Endothelial cell (in vitro differentiated cells): ENCODE measurements at regions not wholly inside any gene's neighbourhood (a gene's known extent, or its start where the extent isn't known, plus 50 kb on each side); places are given as distances from the start of the nearest gene placed in this dataset.

Experiments used
- DNase-seq: peaks from one replicate; pipeline ENCODE4 v3.0.0; 2021; ENCODE audit warnings: low spot score
- H3K27ac Mint-ChIP-seq: one replicate; pipeline ENCODE4 v1.8.0; 2021; ENCODE audit warnings: mixed read lengths, inconsistent platforms; ENCODE audit not compliant: unreplicated experiment
- H3K27me3 Mint-ChIP-seq: one replicate; pipeline ENCODE4 v1.8.0; 2021; ENCODE audit warnings: mild to moderate bottlenecking, moderate library complexity, mixed read lengths, inconsistent platforms; ENCODE audit not compliant: unreplicated experiment
- H3K36me3 Mint-ChIP-seq: one replicate; pipeline ENCODE4 v1.8.0; 2021; ENCODE audit warnings: mild to moderate bottlenecking, low read depth, mixed read lengths, inconsistent platforms; ENCODE audit not compliant: unreplicated experiment
- H3K4me1 Mint-ChIP-seq: one replicate; pipeline ENCODE4 v1.8.0; 2021; ENCODE audit warnings: mild to moderate bottlenecking, mixed read lengths, inconsistent platforms; ENCODE audit not compliant: unreplicated experiment
- H3K4me3 Mint-ChIP-seq: one replicate; pipeline ENCODE4 v1.8.0; 2021; ENCODE audit warnings: mild to moderate bottlenecking, mixed read lengths, inconsistent platforms; ENCODE audit not compliant: unreplicated experiment
- H3K9me3 Mint-ChIP-seq: one replicate; pipeline ENCODE4 v1.8.0; 2021; ENCODE audit warnings: mixed read lengths, inconsistent platforms; ENCODE audit not compliant: unreplicated experiment
- TF ChIP-seq, protein P1 (sequence below): fragments of 200-600 bp; sonication (generic); IDR thresholded peaks from one replicate; pipeline ENCODE4 v1.5.0; 2021; ENCODE audit warnings: antibody characterized with exemption; ENCODE audit not compliant: unreplicated experiment

DNA sequence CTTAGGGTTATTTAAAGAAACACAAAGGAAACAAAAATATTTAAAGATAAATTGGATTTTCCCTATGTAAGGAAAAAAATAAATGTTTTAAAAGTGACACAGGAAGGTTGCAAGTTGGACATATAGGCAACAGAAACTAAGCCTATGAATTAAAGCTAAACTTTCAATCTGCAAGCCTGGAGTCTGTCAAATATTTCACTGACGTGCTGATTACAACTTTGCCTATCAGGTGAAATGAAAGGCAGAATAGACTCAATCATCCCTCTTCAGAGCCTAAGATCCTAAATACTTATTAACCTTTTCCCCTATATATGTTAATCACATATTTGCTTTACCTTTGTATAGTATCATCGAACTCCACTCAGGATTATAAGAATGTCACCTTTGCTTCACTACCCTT is 1068.0 kb upstream of the ALCAM start:
- TF ChIP-seq, protein P1, sequence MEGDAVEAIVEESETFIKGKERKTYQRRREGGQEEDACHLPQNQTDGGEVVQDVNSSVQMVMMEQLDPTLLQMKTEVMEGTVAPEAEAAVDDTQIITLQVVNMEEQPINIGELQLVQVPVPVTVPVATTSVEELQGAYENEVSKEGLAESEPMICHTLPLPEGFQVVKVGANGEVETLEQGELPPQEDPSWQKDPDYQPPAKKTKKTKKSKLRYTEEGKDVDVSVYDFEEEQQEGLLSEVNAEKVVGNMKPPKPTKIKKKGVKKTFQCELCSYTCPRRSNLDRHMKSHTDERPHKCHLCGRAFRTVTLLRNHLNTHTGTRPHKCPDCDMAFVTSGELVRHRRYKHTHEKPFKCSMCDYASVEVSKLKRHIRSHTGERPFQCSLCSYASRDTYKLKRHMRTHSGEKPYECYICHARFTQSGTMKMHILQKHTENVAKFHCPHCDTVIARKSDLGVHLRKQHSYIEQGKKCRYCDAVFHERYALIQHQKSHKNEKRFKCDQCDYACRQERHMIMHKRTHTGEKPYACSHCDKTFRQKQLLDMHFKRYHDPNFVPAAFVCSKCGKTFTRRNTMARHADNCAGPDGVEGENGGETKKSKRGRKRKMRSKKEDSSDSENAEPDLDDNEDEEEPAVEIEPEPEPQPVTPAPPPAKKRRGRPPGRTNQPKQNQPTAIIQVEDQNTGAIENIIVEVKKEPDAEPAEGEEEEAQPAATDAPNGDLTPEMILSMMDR = no peak
- H3K9me3 Mint-ChIP-seq = no peaks in the 10 kb centered on the region
- no peak for DNase-seq
- no peaks in the 10 kb centered on the region for H3K27me3 Mint-ChIP-seq
- H3K4me1 Mint-ChIP-seq = no peaks in the 10 kb centered on the region
- no peak overlapping the region for H3K27ac Mint-ChIP-seq
- no peak overlapping the region for H3K4me3 Mint-ChIP-seq
- H3K36me3 Mint-ChIP-seq = no peaks in the 10 kb centered on the region

DNA sequence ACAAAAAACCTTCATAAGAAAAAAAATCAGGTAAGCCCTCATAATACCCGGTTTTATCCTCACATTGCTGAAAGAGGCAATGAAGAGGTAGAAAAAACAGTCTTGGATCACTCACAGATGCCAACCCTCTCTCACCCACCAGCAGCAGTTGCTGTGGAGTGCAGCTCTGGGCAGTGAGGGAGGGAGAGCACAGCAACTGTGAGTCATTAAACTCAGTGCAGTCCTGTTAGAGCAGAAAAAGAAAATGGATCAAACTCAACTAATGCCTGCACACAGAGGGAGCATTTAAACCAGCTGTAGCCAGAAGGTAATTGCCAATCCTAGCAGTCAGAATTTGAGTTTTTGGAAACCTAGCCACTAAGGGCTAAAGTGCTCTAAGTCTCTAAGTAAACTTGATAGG is 1050.6 kb upstream of the ALCAM start:
- Mint-ChIP-seq H3K27me3 (peaks cover 2% of the 10 kb centered on the region), H3K9me3 (no peaks in the 10 kb centered on the region), H3K4me1 (no peaks in the 10 kb centered on the region), H3K4me3 (no peak overlapping the region), H3K36me3 (no peaks in the 10 kb centered on the region), H3K27ac (no peak overlapping the region)
- TF ChIP-seq, protein P1 = no peak
- no peak for DNase-seq

DNA sequence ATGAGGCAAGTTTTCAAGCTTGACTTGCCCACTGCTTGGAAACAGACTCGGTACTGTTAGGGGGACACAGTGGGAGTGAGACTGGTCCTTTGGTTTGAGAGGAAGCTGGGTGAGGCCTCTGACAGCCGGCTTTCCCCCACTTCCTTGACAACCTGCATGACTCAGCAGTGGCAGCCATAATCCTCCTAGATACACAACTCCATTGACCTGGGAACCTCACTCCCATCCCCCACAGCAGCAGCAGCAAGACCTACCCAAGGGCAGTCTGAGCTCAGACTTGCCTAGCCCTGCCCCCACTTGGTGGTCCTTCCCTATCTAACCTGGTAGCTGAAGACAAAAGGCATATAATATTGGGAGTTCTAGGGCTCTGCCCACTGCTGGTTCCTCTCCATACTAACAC is 1043.5 kb upstream of the ALCAM start:
- Mint-ChIP-seq H3K36me3 (peaks cover 3% of the 10 kb centered on the region), H3K27ac (no peak overlapping the region), H3K4me3 (no peak overlapping the region), H3K4me1 (no peaks in the 10 kb centered on the region), H3K27me3 (no peaks in the 10 kb centered on the region), H3K9me3 (peaks cover 4% of the 10 kb centered on the region)
- no peak for DNase-seq
- TF ChIP-seq, protein P1 = no peak

DNA sequence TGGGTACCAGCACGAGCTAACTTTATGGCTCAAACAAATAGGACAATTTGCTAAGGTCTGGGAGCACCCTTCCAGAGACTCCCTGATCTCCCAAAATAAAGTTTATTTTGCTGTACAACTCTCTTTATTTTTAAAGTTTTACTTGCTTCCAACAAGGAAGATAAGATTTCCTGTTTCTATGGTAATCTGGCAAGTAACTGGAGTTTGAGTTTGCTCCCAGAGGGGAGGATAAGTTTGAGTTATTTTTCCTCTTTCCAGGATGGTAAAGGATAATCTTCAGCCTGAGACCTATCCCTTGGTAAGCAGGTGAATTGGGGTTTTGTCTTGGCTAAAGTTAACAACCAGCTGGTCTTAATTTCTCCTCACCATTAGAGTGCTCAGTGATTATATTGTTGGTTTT is 1019.4 kb upstream of the ALCAM start:
- Mint-ChIP-seq H3K9me3 (no peaks in the 10 kb centered on the region), H3K4me3 (no peak overlapping the region), H3K27ac (no peak overlapping the region), H3K36me3 (no peaks in the 10 kb centered on the region), H3K27me3 (no peaks in the 10 kb centered on the region), H3K4me1 (no peaks in the 10 kb centered on the region)
- DNase-seq = no peak
- TF ChIP-seq, protein P1 = no peak

DNA sequence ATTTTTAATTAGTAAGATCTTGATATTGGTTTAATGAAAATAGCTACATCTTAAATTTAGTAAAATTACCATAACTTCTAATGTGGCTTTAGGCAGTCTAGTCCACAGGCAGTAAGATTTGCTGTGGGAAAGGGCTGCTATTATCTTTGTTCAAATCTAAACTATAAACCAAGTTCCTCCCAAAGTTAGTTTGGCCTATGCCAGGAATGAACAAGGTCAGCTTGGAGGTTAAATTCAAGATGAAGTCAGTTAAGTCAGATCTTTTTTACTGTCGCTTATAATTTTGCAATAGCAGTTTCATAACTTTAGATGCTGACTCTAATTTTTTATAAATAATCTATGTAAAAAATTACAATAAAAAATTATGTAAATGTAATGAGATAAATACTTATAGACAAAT is 1016.9 kb upstream of the ALCAM start:
- H3K36me3 Mint-ChIP-seq = no peaks in the 10 kb centered on the region
- no peaks in the 10 kb centered on the region for H3K9me3 Mint-ChIP-seq
- H3K27me3 Mint-ChIP-seq = no peaks in the 10 kb centered on the region
- no peaks in the 10 kb centered on the region for H3K4me1 Mint-ChIP-seq
- no peak overlapping the region for H3K27ac Mint-ChIP-seq
- no peak for DNase-seq
- H3K4me3 Mint-ChIP-seq = no peak overlapping the region
- TF ChIP-seq, protein P1 = no peak
